ENCODE measurements at regions not wholly inside any gene's neighbourhood (a gene's known extent, or its start where the extent isn't known, plus 50 kb on each side); places are given as distances from the start of the nearest gene placed in this dataset.

DNA sequence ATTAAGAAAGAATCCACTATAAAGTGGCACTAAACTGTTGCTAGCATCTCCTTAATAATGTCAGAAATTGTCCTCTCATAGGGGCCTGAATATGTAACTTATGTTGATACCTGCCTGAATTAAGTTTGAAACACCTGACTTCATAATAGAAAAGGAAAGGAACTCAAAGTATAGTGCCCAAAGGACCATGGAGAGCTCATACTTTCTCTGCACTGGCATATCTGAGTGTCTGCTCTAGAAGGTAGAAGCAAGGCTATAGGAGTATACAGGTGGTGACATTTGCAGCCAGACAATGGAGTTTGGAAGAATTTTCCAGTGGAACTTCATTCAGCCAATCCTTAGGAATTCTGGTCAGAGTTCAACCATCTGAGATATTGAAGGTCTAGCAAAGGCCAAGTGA, 988.9 kb downstream of the RAB28 start:
- TF ChIP-seq EZH2phosphoT487 (IDR thresholded peaks at IDR 0.05; ENCODE audit: low read length) = no peak
- TF ChIP-seq, protein P1, sequence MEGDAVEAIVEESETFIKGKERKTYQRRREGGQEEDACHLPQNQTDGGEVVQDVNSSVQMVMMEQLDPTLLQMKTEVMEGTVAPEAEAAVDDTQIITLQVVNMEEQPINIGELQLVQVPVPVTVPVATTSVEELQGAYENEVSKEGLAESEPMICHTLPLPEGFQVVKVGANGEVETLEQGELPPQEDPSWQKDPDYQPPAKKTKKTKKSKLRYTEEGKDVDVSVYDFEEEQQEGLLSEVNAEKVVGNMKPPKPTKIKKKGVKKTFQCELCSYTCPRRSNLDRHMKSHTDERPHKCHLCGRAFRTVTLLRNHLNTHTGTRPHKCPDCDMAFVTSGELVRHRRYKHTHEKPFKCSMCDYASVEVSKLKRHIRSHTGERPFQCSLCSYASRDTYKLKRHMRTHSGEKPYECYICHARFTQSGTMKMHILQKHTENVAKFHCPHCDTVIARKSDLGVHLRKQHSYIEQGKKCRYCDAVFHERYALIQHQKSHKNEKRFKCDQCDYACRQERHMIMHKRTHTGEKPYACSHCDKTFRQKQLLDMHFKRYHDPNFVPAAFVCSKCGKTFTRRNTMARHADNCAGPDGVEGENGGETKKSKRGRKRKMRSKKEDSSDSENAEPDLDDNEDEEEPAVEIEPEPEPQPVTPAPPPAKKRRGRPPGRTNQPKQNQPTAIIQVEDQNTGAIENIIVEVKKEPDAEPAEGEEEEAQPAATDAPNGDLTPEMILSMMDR (IDR thresholded peaks at IDR 0.05; ENCODE audit: low read length) = no peak
- TF ChIP-seq EZH2 (optimal IDR thresholded peaks at IDR 0.05; ENCODE audit: low read depth, low read length) = no peak
- H3K4me1 ChIP-seq (ENCODE audit: low read length) = no peaks in the 10 kb centered on the region
- no peaks in the 10 kb centered on the region for H3F3A ChIP-seq (ENCODE audit: insufficient read depth, low read length)
- no peaks in the 10 kb centered on the region for H3K27me3 ChIP-seq (replicated peaks; ENCODE audit: insufficient read depth, low read length)
- H2AFZ ChIP-seq (ENCODE audit: low read length) = no peak overlapping the region
- H3K79me2 ChIP-seq (ENCODE audit: low read length) = no peaks in the 10 kb centered on the region
- DNase-seq = no peak
- no peak overlapping the region for H3K9ac ChIP-seq (ENCODE audit: low read length)
- no peak overlapping the region for H3K4me3 ChIP-seq (ENCODE audit: low read length)
- H3K9me2 ChIP-seq (replicated peaks; ENCODE audit: insufficient read depth, low read length) = no peaks in the 10 kb centered on the region
- H3K9me3 ChIP-seq (replicated peaks; ENCODE audit: insufficient read depth, low read length) = no peaks in the 10 kb centered on the region
- H3K36me3 ChIP-seq (replicated peaks; ENCODE audit: insufficient read depth, low read length) = no peaks in the 10 kb centered on the region
- no peaks in the 10 kb centered on the region for H4K20me1 ChIP-seq (ENCODE audit: insufficient read depth, low read length)
- H3K27ac ChIP-seq (ENCODE audit: low read length) = no peak overlapping the region
- H3K4me2 ChIP-seq (ENCODE audit: low read depth, low read length) = no peak overlapping the region

DNA sequence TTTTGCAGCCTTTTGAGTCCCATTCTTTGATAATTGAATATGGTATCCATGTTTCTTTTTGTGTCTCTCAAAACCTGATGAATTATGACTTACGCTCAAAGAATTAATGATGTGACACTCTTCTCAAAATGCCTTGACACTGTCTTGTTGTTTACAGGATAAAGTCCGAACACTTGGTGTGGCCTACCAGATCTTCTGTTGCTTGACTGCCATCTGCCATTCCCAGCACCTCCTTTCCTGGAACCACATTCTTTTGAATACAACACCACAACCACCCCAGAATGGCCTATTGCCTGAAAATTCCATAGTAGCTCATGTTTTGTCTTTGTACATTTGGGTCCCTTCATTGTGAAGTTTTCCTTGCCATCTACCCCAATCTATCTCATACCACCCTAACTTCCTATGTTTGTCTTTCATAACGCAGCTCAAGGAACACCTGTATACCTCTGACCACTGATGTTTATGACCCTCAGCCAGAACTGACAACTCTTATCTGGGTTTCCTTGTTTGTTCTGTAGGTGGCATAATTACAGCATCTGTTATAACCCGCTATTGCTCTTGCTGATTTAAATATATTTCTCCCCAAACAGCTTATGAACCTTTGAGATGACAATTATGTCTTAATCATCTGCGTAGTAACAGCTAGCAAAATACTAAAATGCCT, 991.3 kb downstream of the RAB28 start:
- Histone ChIP-seq H3K9me2 (replicated peaks; ENCODE audit: insufficient read depth, low read length) (no peaks in the 10 kb centered on the region), H3K27ac (ENCODE audit: low read length) (no peak overlapping the region), H3K9me3 (replicated peaks; ENCODE audit: insufficient read depth, low read length) (no peaks in the 10 kb centered on the region), H3K4me2 (ENCODE audit: low read depth, low read length) (no peak overlapping the region), H3K9ac (ENCODE audit: low read length) (no peak overlapping the region), H3K4me1 (ENCODE audit: low read length) (no peaks in the 10 kb centered on the region), H3K27me3 (replicated peaks; ENCODE audit: insufficient read depth, low read length) (no peaks in the 10 kb centered on the region), H3K79me2 (ENCODE audit: low read length) (no peaks in the 10 kb centered on the region), H4K20me1 (ENCODE audit: insufficient read depth, low read length) (no peaks in the 10 kb centered on the region), H3F3A (ENCODE audit: insufficient read depth, low read length) (no peaks in the 10 kb centered on the region), H3K36me3 (replicated peaks; ENCODE audit: insufficient read depth, low read length) (no peaks in the 10 kb centered on the region), H3K4me3 (ENCODE audit: low read length) (no peak overlapping the region), H2AFZ (ENCODE audit: low read length) (no peak overlapping the region)
- TF ChIP-seq EZH2 (optimal IDR thresholded peaks at IDR 0.05; ENCODE audit: low read depth, low read length) (no peak), EZH2phosphoT487 (IDR thresholded peaks at IDR 0.05; ENCODE audit: low read length) (no peak)
- TF ChIP-seq, protein P1 (IDR thresholded peaks at IDR 0.05; ENCODE audit: low read length) = no peak
- no peak for DNase-seq

DNA sequence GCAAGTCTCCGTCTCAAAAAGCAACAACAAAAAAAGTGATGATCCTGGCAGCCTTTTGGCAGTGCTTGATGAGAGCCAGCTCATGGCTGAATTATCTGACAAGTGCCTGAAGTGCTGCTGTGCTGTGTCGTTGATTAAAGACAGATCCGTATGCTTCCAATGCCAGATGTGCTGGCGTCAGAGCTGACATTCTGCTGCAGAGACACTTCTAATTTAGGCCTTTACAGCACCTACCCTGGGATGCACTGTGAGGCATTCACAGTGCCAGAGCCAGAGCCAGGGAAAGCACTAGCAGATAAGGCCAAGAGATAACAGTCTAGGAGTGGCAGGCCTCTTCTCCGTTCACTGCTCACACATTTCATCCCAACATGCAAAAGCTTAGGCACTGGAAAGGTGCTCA, 995.5 kb downstream of the RAB28 start:
- Histone ChIP-seq H3K4me1 (ENCODE audit: low read length) (no peaks in the 10 kb centered on the region), H3F3A (ENCODE audit: insufficient read depth, low read length) (no peaks in the 10 kb centered on the region), H4K20me1 (ENCODE audit: insufficient read depth, low read length) (no peaks in the 10 kb centered on the region), H3K9me3 (replicated peaks; ENCODE audit: insufficient read depth, low read length) (no peaks in the 10 kb centered on the region), H3K27ac (ENCODE audit: low read length) (no peak overlapping the region), H3K27me3 (replicated peaks; ENCODE audit: insufficient read depth, low read length) (no peaks in the 10 kb centered on the region), H3K4me3 (ENCODE audit: low read length) (no peak overlapping the region), H2AFZ (ENCODE audit: low read length) (no peak overlapping the region), H3K36me3 (replicated peaks; ENCODE audit: insufficient read depth, low read length) (no peaks in the 10 kb centered on the region), H3K9ac (ENCODE audit: low read length) (no peak overlapping the region), H3K9me2 (replicated peaks; ENCODE audit: insufficient read depth, low read length) (no peaks in the 10 kb centered on the region), H3K4me2 (ENCODE audit: low read depth, low read length) (no peak overlapping the region), H3K79me2 (ENCODE audit: low read length) (no peaks in the 10 kb centered on the region)
- no peak for DNase-seq
- TF ChIP-seq EZH2 (optimal IDR thresholded peaks at IDR 0.05; ENCODE audit: low read depth, low read length) (no peak), EZH2phosphoT487 (IDR thresholded peaks at IDR 0.05; ENCODE audit: low read length) (no peak)
- TF ChIP-seq, protein P1 (IDR thresholded peaks at IDR 0.05; ENCODE audit: low read length) = no peak
